NT2/D1 (cell line): ENCODE measurements at regions not wholly inside any gene's neighbourhood (a gene's known extent, or its start where the extent isn't known, plus 50 kb on each side); places are given as distances from the start of the nearest gene placed in this dataset.

Experiments used
- SUZ12 ChIP-seq: IDR thresholded peaks from 2 replicates; pipeline ENCODE4 v1.6.1; 2011; ENCODE audit not compliant: insufficient read length, insufficient read depth; ENCODE audit errors: extremely low read depth
- ZNF274 ChIP-seq: IDR thresholded peaks from 2 replicates; pipeline ENCODE4 v1.6.1; 2011; ENCODE audit warnings: mild to moderate bottlenecking, low read depth, low read length

GRCh38 chr7:86953219-86953618 lies 106.2 kb downstream of the ELAPOR2 start:
- TF ChIP-seq ZNF274 (no peak), SUZ12 (no peak)
